IPS-18a (cell line): ENCODE measurements at regions not wholly inside any gene's neighbourhood (a gene's known extent, or its start where the extent isn't known, plus 50 kb on each side); places are given as distances from the start of the nearest gene placed in this dataset.
A peak's percentile ranks its signal among the peaks of the same experiment; 100 is the strongest.

Experiments used
- H3K27ac ChIP-seq: one replicate; pipeline ENCODE4 v1.5.1; 2013; ENCODE audit warnings: low read length
- H3K27me3 ChIP-seq: one replicate; pipeline ENCODE4 v1.6.1; 2013; ENCODE audit warnings: mild to moderate bottlenecking, low read length; ENCODE audit not compliant: control insufficient read depth, insufficient read depth
- H3K36me3 ChIP-seq: one replicate; pipeline ENCODE4 v1.6.1; 2013; ENCODE audit warnings: low read depth, low read length; ENCODE audit not compliant: control insufficient read depth
- H3K4me1 ChIP-seq: one replicate; pipeline ENCODE4 v1.6.1; 2013; ENCODE audit warnings: low read depth, low read length; ENCODE audit not compliant: control insufficient read depth
- H3K4me3 ChIP-seq: one replicate; pipeline ENCODE4 v1.5.1; 2013; ENCODE audit warnings: low read length
- H3K9ac ChIP-seq: one replicate; pipeline ENCODE4 v1.6.1; 2013; ENCODE audit warnings: mild to moderate bottlenecking, low read length, moderate library complexity
- H3K9me3 ChIP-seq: one replicate; pipeline ENCODE4 v1.6.1; 2013; ENCODE audit warnings: low read depth, low read length; ENCODE audit not compliant: control insufficient read depth

GRCh38 chr11:123272565-123272964, 77.5 kb upstream of the CLMP start:
- Histone ChIP-seq H3K9me3 (no peaks in the 10 kb centered on the region), H3K4me3 (no peak overlapping the region), H3K4me1 (no peaks in the 10 kb centered on the region), H3K27ac (no peak overlapping the region), H3K9ac (no peak overlapping the region), H3K27me3 (no peaks in the 10 kb centered on the region), H3K36me3 (no peaks in the 10 kb centered on the region)

GRCh38 chr11:123268156-123268555, 73.1 kb upstream of the CLMP start:
- no peaks in the 10 kb centered on the region for H3K27me3 ChIP-seq
- no peak overlapping the region for H3K9ac ChIP-seq
- no peaks in the 10 kb centered on the region for H3K36me3 ChIP-seq
- H3K9me3 ChIP-seq: no peaks in the 10 kb centered on the region
- H3K4me1 ChIP-seq: no peaks in the 10 kb centered on the region
- no peak overlapping the region for H3K4me3 ChIP-seq
- no peak overlapping the region for H3K27ac ChIP-seq

GRCh38 chr11:123265951-123266350, 70.9 kb upstream of the CLMP start:
- H3K27ac ChIP-seq: no peak overlapping the region
- no peak overlapping the region for H3K4me3 ChIP-seq
- no peak overlapping the region for H3K9ac ChIP-seq
- H3K4me1 ChIP-seq: no peaks in the 10 kb centered on the region
- H3K9me3 ChIP-seq: no peaks in the 10 kb centered on the region
- peaks cover 4% of the 10 kb centered on the region for H3K27me3 ChIP-seq
- H3K36me3 ChIP-seq: no peaks in the 10 kb centered on the region

GRCh38 chr11:123264431-123264780, 69.4 kb upstream of the CLMP start:
- no peak overlapping the region for H3K4me3 ChIP-seq
- peaks cover 10% of the 10 kb centered on the region for H3K27me3 ChIP-seq
- H3K4me1 ChIP-seq: no peaks in the 10 kb centered on the region
- no peaks in the 10 kb centered on the region for H3K36me3 ChIP-seq
- no peaks in the 10 kb centered on the region for H3K9me3 ChIP-seq
- no peak overlapping the region for H3K27ac ChIP-seq
- H3K9ac ChIP-seq: no peak overlapping the region

GRCh38 chr11:123261345-123262106, 66.5 kb upstream of the CLMP start:
- Histone ChIP-seq H3K4me1 (no peaks in the 10 kb centered on the region), H3K27me3 (peaks cover 10% of the 10 kb centered on the region), H3K4me3 (peak overlapping the region; percentile 21), H3K27ac (no peak overlapping the region), H3K9ac (no peak overlapping the region), H3K36me3 (no peaks in the 10 kb centered on the region), H3K9me3 (peaks cover 9% of the 10 kb centered on the region)

GRCh38 chr11:123260511-123261211, 65.6 kb upstream of the CLMP start:
- Histone ChIP-seq H3K9me3 (peaks cover 9% of the 10 kb centered on the region), H3K4me3 (no peak overlapping the region), H3K36me3 (no peaks in the 10 kb centered on the region), H3K9ac (no peak overlapping the region), H3K4me1 (no peaks in the 10 kb centered on the region), H3K27me3 (peaks cover 10% of the 10 kb centered on the region), H3K27ac (no peak overlapping the region)

GRCh38 chr11:123258877-123259276, 63.8 kb upstream of the CLMP start:
- no peak overlapping the region for H3K4me3 ChIP-seq
- H3K27ac ChIP-seq: no peak overlapping the region
- H3K36me3 ChIP-seq: no peaks in the 10 kb centered on the region
- H3K27me3 ChIP-seq: peaks cover 10% of the 10 kb centered on the region
- H3K9ac ChIP-seq: no peak overlapping the region
- H3K4me1 ChIP-seq: no peaks in the 10 kb centered on the region
- H3K9me3 ChIP-seq: peaks cover 9% of the 10 kb centered on the region

- peaks cover 10% of the 10 kb centered on the region for H3K27me3 ChIP-seq
- H3K27ac ChIP-seq: no peak overlapping the region
- H3K9me3 ChIP-seq: peaks cover 9% of the 10 kb centered on the region
- no peaks in the 10 kb centered on the region for H3K4me1 ChIP-seq
- no peak overlapping the region for H3K9ac ChIP-seq
- H3K36me3 ChIP-seq: no peaks in the 10 kb centered on the region
- H3K4me3 ChIP-seq: no peak overlapping the region
These were observed 62.3 kb upstream of the CLMP start for GRCh38 chr11:123257370-123257769.

GRCh38 chr11:123255909-123256308, 60.9 kb upstream of the CLMP start:
- Histone ChIP-seq H3K9me3 (peaks cover 9% of the 10 kb centered on the region), H3K4me1 (no peaks in the 10 kb centered on the region), H3K4me3 (no peak overlapping the region), H3K9ac (no peak overlapping the region), H3K27ac (no peak overlapping the region), H3K27me3 (peaks cover 6% of the 10 kb centered on the region), H3K36me3 (no peaks in the 10 kb centered on the region)

GRCh38 chr11:123254357-123254756, 59.3 kb upstream of the CLMP start:
- no peaks in the 10 kb centered on the region for H3K27me3 ChIP-seq
- H3K9me3 ChIP-seq: peaks cover 9% of the 10 kb centered on the region
- H3K9ac ChIP-seq: no peak overlapping the region
- H3K36me3 ChIP-seq: no peaks in the 10 kb centered on the region
- H3K4me1 ChIP-seq: no peaks in the 10 kb centered on the region
- H3K4me3 ChIP-seq: no peak overlapping the region
- H3K27ac ChIP-seq: no peak overlapping the region

GRCh38 chr11:123253911-123254310, 58.9 kb upstream of the CLMP start:
- peaks cover 7% of the 10 kb centered on the region for H3K9me3 ChIP-seq
- H3K4me3 ChIP-seq: no peak overlapping the region
- no peak overlapping the region for H3K27ac ChIP-seq
- H3K9ac ChIP-seq: no peak overlapping the region
- no peaks in the 10 kb centered on the region for H3K4me1 ChIP-seq
- H3K27me3 ChIP-seq: no peaks in the 10 kb centered on the region
- H3K36me3 ChIP-seq: no peaks in the 10 kb centered on the region

- H3K9me3 ChIP-seq: peaks cover under 1% of the 10 kb centered on the region
- H3K9ac ChIP-seq: no peak overlapping the region
- H3K27me3 ChIP-seq: no peaks in the 10 kb centered on the region
- H3K27ac ChIP-seq: no peak overlapping the region
- no peaks in the 10 kb centered on the region for H3K4me1 ChIP-seq
- H3K36me3 ChIP-seq: no peaks in the 10 kb centered on the region
- H3K4me3 ChIP-seq: no peak overlapping the region
These were observed 58.2 kb upstream of the CLMP start for GRCh38 chr11:123253223-123253622.
